ENCODE measurements at regions not wholly inside any gene's neighbourhood (a gene's known extent, or its start where the extent isn't known, plus 50 kb on each side); places are given as distances from the start of the nearest gene placed in this dataset.

DNA sequence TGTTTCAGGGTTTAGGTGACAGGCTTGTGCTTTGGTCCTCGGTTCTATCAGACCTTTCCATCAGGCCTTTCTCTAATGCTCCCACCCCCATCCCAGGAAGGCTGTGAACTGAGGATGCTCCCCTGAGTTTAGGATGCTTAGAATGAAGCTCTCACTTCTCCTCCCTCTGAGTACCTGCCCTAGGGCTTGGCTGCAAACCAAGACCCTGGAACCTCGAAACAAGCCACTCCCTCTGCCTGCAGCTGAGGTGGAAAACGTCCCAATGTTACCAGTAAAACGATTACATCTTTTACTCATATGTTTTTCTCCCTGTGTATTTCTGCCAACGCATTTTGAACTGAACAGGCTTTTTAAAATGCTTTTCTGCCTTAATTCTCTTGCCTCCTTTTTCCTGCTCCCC lies 54.5 kb upstream of the BMAL1 start:
- no peak overlapping the region for H3K4me3 ChIP-seq (replicated peaks in 1 of 3; ENCODE audit: insufficient read depth in 1 of 3, low read depth in 1 of 3, low read length in 3 of 3)
- no peak overlapping the region for H3K4me2 ChIP-seq (ENCODE audit: insufficient read depth, low read length)
- peaks cover 5 to 9% of the 10 kb centered on the region in 2 experiments for H3K27me3 ChIP-seq (ENCODE audit: control insufficient read depth in 2 of 2, insufficient read depth in 2 of 2, low read length in 2 of 2)
- FAIRE-seq (no peak), DNase-seq (ENCODE audit: low read depth, low spot score) (no peak)
- H4K20me1 ChIP-seq (replicated peaks; ENCODE audit: control insufficient read depth, extremely low read depth, insufficient read depth, low read length) = no peaks in the 10 kb centered on the region
- intact Hi-C loops (cut with micrococcal nuclease) = no loop called here
- no peaks in the 10 kb centered on the region for H3K9me1 ChIP-seq (replicated peaks; ENCODE audit: control insufficient read depth, extremely low read depth, insufficient read depth, low read length)
- no peaks in the 10 kb centered on the region for H3K79me2 ChIP-seq (ENCODE audit: control insufficient read depth, insufficient read depth, low read length)
- no peaks in the 10 kb centered on the region for H3K4me1 ChIP-seq (ENCODE audit: control insufficient read depth, extremely low read depth, insufficient read depth, low read length)
- H3K27ac ChIP-seq (ENCODE audit: insufficient read depth, low read depth, low read length) = no peak overlapping the region
- POLR2A ChIA-PET = no interaction called here
- no TSS peak for BruUV-seq (replicated peaks)
- CTCF ChIA-PET = interaction anchor here (0.8 to 1.7 kb wide), 5 partner anchors 11 to 112 kb away, joined by 3 to 6 read pairs (median 3); no protein-coding TSS in a partner anchor
- no peaks in the 10 kb centered on the region for H3K36me3 ChIP-seq (ENCODE audit: control insufficient read depth in 2 of 2, extremely low read depth in 1 of 2, insufficient read depth in 2 of 2, low read length in 2 of 2)
- H3K9me3 ChIP-seq (replicated peaks; ENCODE audit: control insufficient read depth, insufficient read depth, low read length) = no peaks in the 10 kb centered on the region
- no peak for TF ChIP-seq GATA2 (IDR thresholded peaks at IDR 0.05; ENCODE audit: insufficient read depth, insufficient read length, low read depth, low read length)
- no peak for TF ChIP-seq FOS (IDR thresholded peaks at IDR 0.05; ENCODE audit: borderline replicate concordance, insufficient read depth, low read length)
- no peak for TF ChIP-seq POLR2AphosphoS5 (IDR thresholded peaks at IDR 0.05; ENCODE audit: insufficient read depth, low read depth, low read length)
- TF ChIP-seq, protein P1, sequence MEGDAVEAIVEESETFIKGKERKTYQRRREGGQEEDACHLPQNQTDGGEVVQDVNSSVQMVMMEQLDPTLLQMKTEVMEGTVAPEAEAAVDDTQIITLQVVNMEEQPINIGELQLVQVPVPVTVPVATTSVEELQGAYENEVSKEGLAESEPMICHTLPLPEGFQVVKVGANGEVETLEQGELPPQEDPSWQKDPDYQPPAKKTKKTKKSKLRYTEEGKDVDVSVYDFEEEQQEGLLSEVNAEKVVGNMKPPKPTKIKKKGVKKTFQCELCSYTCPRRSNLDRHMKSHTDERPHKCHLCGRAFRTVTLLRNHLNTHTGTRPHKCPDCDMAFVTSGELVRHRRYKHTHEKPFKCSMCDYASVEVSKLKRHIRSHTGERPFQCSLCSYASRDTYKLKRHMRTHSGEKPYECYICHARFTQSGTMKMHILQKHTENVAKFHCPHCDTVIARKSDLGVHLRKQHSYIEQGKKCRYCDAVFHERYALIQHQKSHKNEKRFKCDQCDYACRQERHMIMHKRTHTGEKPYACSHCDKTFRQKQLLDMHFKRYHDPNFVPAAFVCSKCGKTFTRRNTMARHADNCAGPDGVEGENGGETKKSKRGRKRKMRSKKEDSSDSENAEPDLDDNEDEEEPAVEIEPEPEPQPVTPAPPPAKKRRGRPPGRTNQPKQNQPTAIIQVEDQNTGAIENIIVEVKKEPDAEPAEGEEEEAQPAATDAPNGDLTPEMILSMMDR (IDR thresholded peaks at IDR 0.05; ENCODE audit: extremely low read depth in 1 of 2, insufficient read depth in 1 of 2, low read depth in 1 of 2, low read length in 2 of 2) = no peak
- TF ChIP-seq EZH2 (IDR thresholded peaks at IDR 0.05; ENCODE audit: borderline replicate concordance, low read depth, low read length, severe bottlenecking) = no peak
- TF ChIP-seq POLR2A (IDR thresholded peaks at IDR 0.05; ENCODE audit: low read depth, low read length) = no peak
- no peak overlapping the region for H3K9ac ChIP-seq (replicated peaks; ENCODE audit: extremely low read depth, insufficient read depth, low read length)
- dilution Hi-C loops (cut with MboI; ENCODE audit: extremely low pct_ligation_motif_present, low sequenced_read_pairs) = no loop called here
- H2AFZ ChIP-seq (ENCODE audit: low read depth, low read length) = no peak overlapping the region

DNA sequence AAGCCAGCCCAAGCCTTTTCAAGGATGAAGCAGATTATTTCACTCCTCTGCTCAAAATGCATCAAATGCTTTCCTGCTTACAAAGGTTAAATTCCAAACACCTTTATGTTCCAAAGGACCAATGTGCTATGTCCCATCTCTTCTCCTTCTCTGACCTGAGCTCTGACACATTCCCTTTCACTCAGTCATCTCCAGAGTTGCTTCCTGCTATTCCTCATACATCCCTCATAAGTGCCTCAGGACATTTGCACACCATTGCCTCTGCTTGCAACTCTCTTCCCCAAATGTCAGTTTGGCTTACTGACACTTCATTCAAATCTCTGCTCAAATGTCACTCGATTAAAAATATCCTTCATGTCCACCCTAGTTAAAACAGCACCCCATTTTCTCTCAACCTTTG lies 53.3 kb upstream of the BMAL1 start:
- H3K27me3 ChIP-seq (ENCODE audit: control insufficient read depth in 2 of 2, insufficient read depth in 2 of 2, low read length in 2 of 2) = peaks cover 12 to 15% of the 10 kb centered on the region in 2 experiments
- TF ChIP-seq, protein P1 (IDR thresholded peaks at IDR 0.05; ENCODE audit: extremely low read depth in 1 of 2, insufficient read depth in 1 of 2, low read depth in 1 of 2, low read length in 2 of 2) = no peak
- TF ChIP-seq POLR2A (IDR thresholded peaks at IDR 0.05; ENCODE audit: low read depth, low read length) (no peak), MYC (IDR thresholded peaks at IDR 0.05; ENCODE audit: low read depth, low read length) (no peak)
- TF ChIP-seq, protein P2, sequence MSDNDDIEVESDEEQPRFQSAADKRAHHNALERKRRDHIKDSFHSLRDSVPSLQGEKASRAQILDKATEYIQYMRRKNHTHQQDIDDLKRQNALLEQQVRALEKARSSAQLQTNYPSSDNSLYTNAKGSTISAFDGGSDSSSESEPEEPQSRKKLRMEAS (IDR thresholded peaks at IDR 0.05; ENCODE audit: insufficient read depth, insufficient read length) = no peak
- intact Hi-C loops (cut with micrococcal nuclease) (no loop called here), dilution Hi-C loops (cut with MboI; ENCODE audit: extremely low pct_ligation_motif_present, low sequenced_read_pairs) (no loop called here)
- no peak overlapping the region for H3K9ac ChIP-seq (replicated peaks; ENCODE audit: extremely low read depth, insufficient read depth, low read length)
- no peaks in the 10 kb centered on the region for H3K4me1 ChIP-seq (ENCODE audit: control insufficient read depth, extremely low read depth, insufficient read depth, low read length)
- POLR2A ChIA-PET = no interaction called here
- H3K4me3 ChIP-seq (replicated peaks in 1 of 3; ENCODE audit: insufficient read depth in 1 of 3, low read depth in 1 of 3, low read length in 3 of 3) = no peak overlapping the region
- CTCF ChIA-PET = interaction anchor here (1.0 to 3.0 kb wide), 5 partner anchors 10 to 111 kb away, joined by 3 to 16 read pairs (median 3); no protein-coding TSS in a partner anchor
- BruUV-seq (replicated peaks) = no TSS peak
- no peak overlapping the region for H2AFZ ChIP-seq (ENCODE audit: low read depth, low read length)
- H3K9me3 ChIP-seq (replicated peaks; ENCODE audit: control insufficient read depth, insufficient read depth, low read length) = no peaks in the 10 kb centered on the region
- H3K79me2 ChIP-seq (ENCODE audit: control insufficient read depth, insufficient read depth, low read length) = no peaks in the 10 kb centered on the region
- DNase-seq (ENCODE audit: low read depth, low spot score) = no peak
- no peaks in the 10 kb centered on the region for H3K36me3 ChIP-seq (ENCODE audit: control insufficient read depth in 2 of 2, extremely low read depth in 1 of 2, insufficient read depth in 2 of 2, low read length in 2 of 2)
- H4K20me1 ChIP-seq (replicated peaks; ENCODE audit: control insufficient read depth, extremely low read depth, insufficient read depth, low read length) = no peaks in the 10 kb centered on the region
- no peaks in the 10 kb centered on the region for H3K9me1 ChIP-seq (replicated peaks; ENCODE audit: control insufficient read depth, extremely low read depth, insufficient read depth, low read length)
- no peak overlapping the region for H3K4me2 ChIP-seq (ENCODE audit: insufficient read depth, low read length)
- FAIRE-seq = no peak
- H3K27ac ChIP-seq (ENCODE audit: insufficient read depth, low read depth, low read length) = no peak overlapping the region

All from endothelial cell of umbilical vein (primary cell).